Caco-2 (cell line): ENCODE measurements at regions not wholly inside any gene's neighbourhood (a gene's known extent, or its start where the extent isn't known, plus 50 kb on each side); places are given as distances from the start of the nearest gene placed in this dataset.

Experiments used
- BruUV-seq: library from RNA; stranded (reverse); fragments of 400-500 nt; replicated peaks from 2 replicates; lab custom pipeline; 2021; lab: Mats Ljungman, UMichigan
- CTCF ChIA-PET: fragments of 300-600 bp; sonication (Branson Sonifier 250); formaldehyde crosslinking; loops from one replicate; lab custom pipeline; 2022; ENCODE audit warnings: antibody characterized with exemption; lab: Charles Lee
- POLR2A ChIA-PET: fragments of 300-600 bp; sonication (Branson Sonifier 250); formaldehyde crosslinking; loops from one replicate; lab custom pipeline; 2022; ENCODE audit warnings: antibody characterized with exemption; lab: Charles Lee
- DNase-seq, 2 experiments: peaks; one replicate each; pipeline versions ENCODE4 v3.0.0 to v3.0.0-alpha.2; 2020 to 2022
- H3K27me3 ChIP-seq: replicated peaks from 2 replicates; pipeline ENCODE4 v1.6.0; 2011; ENCODE audit warnings: low read length; ENCODE audit not compliant: control insufficient read depth, insufficient read depth
- H3K36me3 ChIP-seq: 2 replicates; pipeline ENCODE4 v1.5.1; 2011; ENCODE audit warnings: low read length; ENCODE audit not compliant: control insufficient read depth, insufficient read depth
- H3K4me1 ChIP-seq: fragments of 250-450 bp; sonication (Bioruptor Pico); 2 replicates; pipeline ENCODE4 v1.5.1; 2020; ENCODE audit warnings: mild to moderate bottlenecking
- H3K4me3 ChIP-seq: 2 replicates; pipeline ENCODE4 v1.5.1; 2011; ENCODE audit warnings: low read depth, mild to moderate bottlenecking, control low read depth, low read length
- H3K9me3 ChIP-seq: fragments of 250-450 bp; sonication (Bioruptor Pico); 2 replicates; pipeline ENCODE4 v1.5.1; 2020; ENCODE audit warnings: mild to moderate bottlenecking, moderate library complexity
- H3K27ac Mint-ChIP-seq: one replicate; pipeline ENCODE4 v1.8.0; 2022; ENCODE audit warnings: mixed read lengths; ENCODE audit not compliant: unreplicated experiment
- H3K27me3 Mint-ChIP-seq: one replicate; pipeline ENCODE4 v1.8.0; 2022; ENCODE audit warnings: mixed read lengths; ENCODE audit not compliant: insufficient read depth, unreplicated experiment
- H3K36me3 Mint-ChIP-seq: one replicate; pipeline ENCODE4 v1.8.0; 2022; ENCODE audit warnings: mild to moderate bottlenecking, mixed read lengths; ENCODE audit not compliant: insufficient read depth, unreplicated experiment
- H3K4me1 Mint-ChIP-seq: one replicate; pipeline ENCODE4 v1.8.0; 2022; ENCODE audit warnings: low read depth, mixed read lengths; ENCODE audit not compliant: unreplicated experiment
- H3K4me3 Mint-ChIP-seq: one replicate; pipeline ENCODE4 v1.8.0; 2022; ENCODE audit warnings: mild to moderate bottlenecking, moderate library complexity, mixed read lengths; ENCODE audit not compliant: unreplicated experiment
- H3K9me3 Mint-ChIP-seq: one replicate; pipeline ENCODE4 v1.8.0; 2022; ENCODE audit warnings: mixed read lengths; ENCODE audit not compliant: unreplicated experiment
- CTCF ChIP-seq, 2 experiments: fragments of 200-600 bp in 1 of 2; IDR thresholded peaks; 1 replicate in 1 of 2; 2 replicates in 1 of 2; pipeline versions ENCODE4 v1.5.1 to v1.8.0; 2011 to 2022; ENCODE audit warnings: antibody characterized with exemption in 1 of 2, control low read depth in 1 of 2, inconsistent platforms in 1 of 2, low read depth in 1 of 2, low read length in 1 of 2, mild to moderate bottlenecking in 1 of 2, moderate library complexity in 1 of 2; ENCODE audit not compliant: insufficient read depth in 1 of 2, severe bottlenecking in 1 of 2, unreplicated experiment in 1 of 2
- intact Hi-C: fragments of 100-400 bp; cut with micrococcal nuclease; formaldehyde crosslinking; loops from one replicate; pipeline ENCODE4 v1.10.0; 2022; ENCODE audit not compliant: unreplicated experiment

GRCh38 chr5:174235221-174236011 lies 189.9 kb downstream of the NSG2 start:
- H3K36me3 ChIP-seq: no peaks in the 10 kb centered on the region
- H3K9me3 Mint-ChIP-seq: peaks cover 10% of the 10 kb centered on the region
- no peak for TF ChIP-seq CTCF (IDR thresholded peaks at IDR 0.05; ENCODE audit: insufficient read depth in 1 of 2, low read depth in 1 of 2, low read length in 1 of 2, severe bottlenecking in 1 of 2, unreplicated experiment in 1 of 2)
- intact Hi-C loops: no loop called here
- H3K27ac Mint-ChIP-seq: no peak overlapping the region
- CTCF ChIA-PET: interaction anchor here (0.6 kb wide), 1 partner anchor 77 kb away, joined by 3 read pairs; no protein-coding TSS in a partner anchor
- H3K4me1 Mint-ChIP-seq: no peaks in the 10 kb centered on the region
- H3K4me3 ChIP-seq: no peak overlapping the region
- no TSS peak for BruUV-seq
- H3K4me1 ChIP-seq: no peaks in the 10 kb centered on the region
- no peaks in the 10 kb centered on the region; the same call in 1 of the 2 replicates for H3K9me3 ChIP-seq
- no peak overlapping the region for H3K4me3 Mint-ChIP-seq
- peaks cover 16% of the 10 kb centered on the region for H3K27me3 Mint-ChIP-seq
- no peak for DNase-seq
- no peaks in the 10 kb centered on the region for H3K36me3 Mint-ChIP-seq
- H3K27me3 ChIP-seq: no peaks in the 10 kb centered on the region
- POLR2A ChIA-PET: no interaction called here

GRCh38 chr5:174236070-174236469 lies 190.6 kb downstream of the NSG2 start:
- intact Hi-C loops: no loop called here
- no peaks in the 10 kb centered on the region for H3K4me1 Mint-ChIP-seq
- Histone ChIP-seq H3K4me3 (no peak overlapping the region), H3K4me1 (no peaks in the 10 kb centered on the region), H3K36me3 (no peaks in the 10 kb centered on the region), H3K27me3 (no peaks in the 10 kb centered on the region), H3K9me3 (no peaks in the 10 kb centered on the region; the same call in 1 of the 2 replicates)
- DNase-seq: no peak
- ChIA-PET POLR2A (no interaction called here), CTCF (interaction anchor here (0.7 kb wide), 1 partner anchor 76 kb away, joined by 3 read pairs; no protein-coding TSS in a partner anchor)
- H3K27ac Mint-ChIP-seq: no peak overlapping the region
- no peak for TF ChIP-seq CTCF (IDR thresholded peaks at IDR 0.05; ENCODE audit: insufficient read depth in 1 of 2, low read depth in 1 of 2, low read length in 1 of 2, severe bottlenecking in 1 of 2, unreplicated experiment in 1 of 2)
- H3K36me3 Mint-ChIP-seq: no peaks in the 10 kb centered on the region
- peaks cover 10% of the 10 kb centered on the region for H3K9me3 Mint-ChIP-seq
- peaks cover 15% of the 10 kb centered on the region for H3K27me3 Mint-ChIP-seq
- BruUV-seq: no TSS peak
- H3K4me3 Mint-ChIP-seq: no peak overlapping the region

- no peaks in the 10 kb centered on the region for H3K4me1 ChIP-seq
- intact Hi-C loops: no loop called here
- DNase-seq: no peak
- POLR2A ChIA-PET: no interaction called here
- no peak overlapping the region for H3K4me3 Mint-ChIP-seq
- H3K36me3 Mint-ChIP-seq: no peaks in the 10 kb centered on the region
- CTCF ChIA-PET: no interaction called here
- peaks cover 16% of the 10 kb centered on the region for H3K27me3 Mint-ChIP-seq
- H3K27ac Mint-ChIP-seq: no peak overlapping the region
- H3K36me3 ChIP-seq: no peaks in the 10 kb centered on the region
- no peak for TF ChIP-seq CTCF (IDR thresholded peaks at IDR 0.05; ENCODE audit: insufficient read depth in 1 of 2, low read depth in 1 of 2, low read length in 1 of 2, severe bottlenecking in 1 of 2, unreplicated experiment in 1 of 2)
- peaks cover 7% of the 10 kb centered on the region; the same call in 1 of the 2 replicates for H3K9me3 ChIP-seq
- no peaks in the 10 kb centered on the region for H3K27me3 ChIP-seq
- BruUV-seq: no TSS peak
- H3K9me3 Mint-ChIP-seq: peaks cover 10% of the 10 kb centered on the region
- H3K4me1 Mint-ChIP-seq: no peaks in the 10 kb centered on the region
- no peak overlapping the region for H3K4me3 ChIP-seq
These were observed 194.2 kb downstream of the NSG2 start for GRCh38 chr5:174239718-174240117.
